ENCODE measurements at regions not wholly inside any gene's neighbourhood (a gene's known extent, or its start where the extent isn't known, plus 50 kb on each side); places are given as distances from the start of the nearest gene placed in this dataset.

GRCh38 chr11:127117231-127117739, 116.7 kb upstream of the KIRREL3 start:
- Histone ChIP-seq H3K9ac (no peak overlapping the region), H3K4me1 (ENCODE audit: control insufficient read depth in 1 of 2, insufficient read depth in 2 of 2, low read depth in 1 of 2, low read length in 1 of 2) (no peaks in the 10 kb centered on the region), H4K20me1 (ENCODE audit: insufficient read depth) (no peaks in the 10 kb centered on the region), H3K27ac (ENCODE audit: low read depth in 2 of 2, low read length in 1 of 2) (no peak overlapping the region), H3K9me3 (no peaks in the 10 kb centered on the region), H3K79me2 (ENCODE audit: insufficient read depth) (no peaks in the 10 kb centered on the region), H3K36me3 (replicated peaks in 1 of 2; ENCODE audit: control insufficient read depth in 1 of 2, insufficient read depth in 2 of 2, low read length in 1 of 2) (no peaks in the 10 kb centered on the region), H3K4me3 (ENCODE audit: low read depth in 2 of 2, low read length in 1 of 2) (no peak overlapping the region), H3K27me3 (ENCODE audit: insufficient read depth) (0 out of 2 replicates have a peak, but pooled peaks cover 4% of the 10 kb centered on the region), H2AFZ (ENCODE audit: low read depth) (no peak overlapping the region), H3K4me2 (no peak overlapping the region), H3K9me2 (no peaks in the 10 kb centered on the region), H3F3A (replicated peaks; ENCODE audit: insufficient read depth) (no peaks in the 10 kb centered on the region)
- TF ChIP-seq POLR2AphosphoS5 (IDR thresholded peaks at IDR 0.05; ENCODE audit: low read depth, low read length) (no peak), TAF1 (IDR thresholded peaks at IDR 0.05; ENCODE audit: borderline replicate concordance, low read depth, low read length) (no peak), SIN3A (IDR thresholded peaks at IDR 0.05; ENCODE audit: borderline replicate concordance, low read depth, low read length) (no peak), NFIC (IDR thresholded peaks at IDR 0.05; ENCODE audit: borderline replicate concordance) (no peak)
- WGBS (ENCODE audit: low lambda C conversion rate) = 27% methylated on average over 4 of the region's 4 CpGs
- CTCF ChIA-PET = no interaction called here
- POLR2A ChIA-PET = no interaction called here
- no peak for DNase-seq

- H3K27me3 ChIP-seq (ENCODE audit: insufficient read depth) = 0 out of 2 replicates have a peak, but pooled peaks cover 4% of the 10 kb centered on the region
- 66% methylated on average over 17 of the region's 17 CpGs for WGBS (ENCODE audit: low lambda C conversion rate)
- no peak overlapping the region for H3K27ac ChIP-seq (ENCODE audit: low read depth in 2 of 2, low read length in 1 of 2)
- H3K9ac ChIP-seq = no peak overlapping the region
- H3K36me3 ChIP-seq (replicated peaks in 1 of 2; ENCODE audit: control insufficient read depth in 1 of 2, insufficient read depth in 2 of 2, low read length in 1 of 2) = no peaks in the 10 kb centered on the region
- no peaks in the 10 kb centered on the region for H4K20me1 ChIP-seq (ENCODE audit: insufficient read depth)
- no peaks in the 10 kb centered on the region for H3K4me1 ChIP-seq (ENCODE audit: control insufficient read depth in 1 of 2, insufficient read depth in 2 of 2, low read depth in 1 of 2, low read length in 1 of 2)
- DNase-seq = no peak
- CTCF ChIA-PET = no interaction called here
- H3K4me2 ChIP-seq = no peak overlapping the region
- no peak overlapping the region for H2AFZ ChIP-seq (ENCODE audit: low read depth)
- no peaks in the 10 kb centered on the region for H3F3A ChIP-seq (replicated peaks; ENCODE audit: insufficient read depth)
- POLR2A ChIA-PET = no interaction called here
- no peaks in the 10 kb centered on the region for H3K79me2 ChIP-seq (ENCODE audit: insufficient read depth)
- no peaks in the 10 kb centered on the region for H3K9me2 ChIP-seq
- TF ChIP-seq POLR2AphosphoS5 (IDR thresholded peaks at IDR 0.05; ENCODE audit: low read depth, low read length) (no peak), MAX (IDR thresholded peaks at IDR 0.05; ENCODE audit: low read depth) (no peak)
- no peaks in the 10 kb centered on the region for H3K9me3 ChIP-seq
- H3K4me3 ChIP-seq (ENCODE audit: low read depth in 2 of 2, low read length in 1 of 2) = no peak overlapping the region
Measured at GRCh38 chr11:127115844-127116243, 115.3 kb upstream of the KIRREL3 start.

- DNase-seq = no peak
- WGBS (ENCODE audit: low lambda C conversion rate) = 37% methylated on average over 5 of the region's 5 CpGs
- Histone ChIP-seq H4K20me1 (ENCODE audit: insufficient read depth) (no peaks in the 10 kb centered on the region), H3K4me3 (ENCODE audit: low read depth in 2 of 2, low read length in 1 of 2) (no peak overlapping the region), H3K9me3 (no peaks in the 10 kb centered on the region), H2AFZ (ENCODE audit: low read depth) (no peak overlapping the region), H3F3A (replicated peaks; ENCODE audit: insufficient read depth) (no peaks in the 10 kb centered on the region), H3K4me2 (no peak overlapping the region), H3K79me2 (ENCODE audit: insufficient read depth) (no peaks in the 10 kb centered on the region), H3K4me1 (ENCODE audit: control insufficient read depth in 1 of 2, insufficient read depth in 2 of 2, low read depth in 1 of 2, low read length in 1 of 2) (no peaks in the 10 kb centered on the region), H3K27me3 (ENCODE audit: insufficient read depth) (peaks cover 7% of the 10 kb centered on the region), H3K27ac (ENCODE audit: low read depth in 2 of 2, low read length in 1 of 2) (no peak overlapping the region), H3K9ac (no peak overlapping the region), H3K9me2 (no peaks in the 10 kb centered on the region), H3K36me3 (replicated peaks in 1 of 2; ENCODE audit: control insufficient read depth in 1 of 2, insufficient read depth in 2 of 2, low read length in 1 of 2) (no peaks in the 10 kb centered on the region)
- ChIA-PET POLR2A (no interaction called here), CTCF (no interaction called here)
- TF ChIP-seq GABPA (IDR thresholded peaks at IDR 0.05; ENCODE audit: low read depth) (no peak), PBX3 (IDR thresholded peaks at IDR 0.05) (no peak), ZBTB33 (IDR thresholded peaks at IDR 0.05; ENCODE audit: borderline replicate concordance, low read depth) (no peak), FOXM1 (IDR thresholded peaks at IDR 0.05; ENCODE audit: low read depth) (no peak), CHD2 (IDR thresholded peaks at IDR 0.05; ENCODE audit: low read length, partially characterized antibody) (no peak), TCF12 (IDR thresholded peaks at IDR 0.05) (no peak), FOXJ3 (CRISPR knock-in tag; IDR thresholded peaks at IDR 0.05) (no peak), MEF2A (IDR thresholded peaks at IDR 0.05; ENCODE audit: borderline replicate concordance, low read depth) (no peak), MAX (IDR thresholded peaks at IDR 0.05; ENCODE audit: low read depth) (no peak)
Measured at GRCh38 chr11:127114035-127114434, 113.5 kb upstream of the KIRREL3 start.

All from SK-N-SH (cell line).